GM18867 (cell line): ENCODE measurements at regions not wholly inside any gene's neighbourhood (a gene's known extent, or its start where the extent isn't known, plus 50 kb on each side); places are given as distances from the start of the nearest gene placed in this dataset.
"Not testable (repeated sequence)": the region's sequence is repeated elsewhere in the genome, so short reads cannot be mapped to it uniquely, and the experiment has no call there.

ENCODE experiments used
- ATAC-seq: cut with Tn5 transposase; IDR thresholded peaks from one replicate; pipeline ENCODE4 v1.9.1; 2021; ENCODE audit warnings: mild to moderate bottlenecking, moderate library complexity; ENCODE audit not compliant: unreplicated experiment

GRCh38 chr2:199572571-199572970 is 114.8 kb upstream of the SATB2 start:
- ATAC-seq: no peak

GRCh38 chr2:199570934-199571333 is 113.2 kb upstream of the SATB2 start:
- ATAC-seq: no peak

- no peak for ATAC-seq
These were observed 111.6 kb upstream of the SATB2 start for GRCh38 chr2:199569336-199569735.

GRCh38 chr2:199558156-199558555 is 100.4 kb upstream of the SATB2 start:
- ATAC-seq: no peak

- ATAC-seq: no peak
These were observed 99.0 kb upstream of the SATB2 start for GRCh38 chr2:199556527-199557285.

GRCh38 chr2:199554026-199554425 is 96.3 kb upstream of the SATB2 start:
- no peak for ATAC-seq

GRCh38 chr2:199552141-199552540 is 94.4 kb upstream of the SATB2 start:
- no peak for ATAC-seq

GRCh38 chr2:199543606-199544172 is 86.0 kb upstream of the SATB2 start:
- no peak for ATAC-seq

- ATAC-seq: peak; percentile 100
These were observed 77.9 kb upstream of the SATB2 start for GRCh38 chr2:199535445-199536177.

- ATAC-seq: not testable (repeated sequence)
These were observed 76.1 kb upstream of the SATB2 start for GRCh38 chr2:199533873-199534272.

GRCh38 chr2:199527071-199527470 is 69.3 kb upstream of the SATB2 start:
- no peak for ATAC-seq

- ATAC-seq: no peak
These were observed 67.2 kb upstream of the SATB2 start for GRCh38 chr2:199524689-199525574.

- ATAC-seq: peak; percentile 97
These were observed 51.7 kb upstream of the SATB2 start for GRCh38 chr2:199509403-199509802.
